Sigmoid colon (tissue), 4 donors: ENCODE measurements at regions not wholly inside any gene's neighbourhood (a gene's known extent, or its start where the extent isn't known, plus 50 kb on each side); places are given as distances from the start of the nearest gene placed in this dataset.

Source experiments
- POLR2AphosphoS5 ChIP-seq, 4 donors: sonication (generic); formaldehyde crosslinking; IDR thresholded peaks; one replicate each; pipeline ENCODE4 v1.6.1; 2017; ENCODE audit warnings: antibody characterized with exemption in 4 of 4
- TF ChIP-seq, protein P1 (sequence below), 4 experiments: fragments of 450-650 bp in 3 of 4; fragments of 200-600 bp in 1 of 4; IDR thresholded peaks; one replicate each; pipeline ENCODE4 v1.5.1; 2016 to 2019; ENCODE audit warnings: antibody characterized with exemption in 4 of 4, mild to moderate bottlenecking in 3 of 4, moderate library complexity in 2 of 4

DNA sequence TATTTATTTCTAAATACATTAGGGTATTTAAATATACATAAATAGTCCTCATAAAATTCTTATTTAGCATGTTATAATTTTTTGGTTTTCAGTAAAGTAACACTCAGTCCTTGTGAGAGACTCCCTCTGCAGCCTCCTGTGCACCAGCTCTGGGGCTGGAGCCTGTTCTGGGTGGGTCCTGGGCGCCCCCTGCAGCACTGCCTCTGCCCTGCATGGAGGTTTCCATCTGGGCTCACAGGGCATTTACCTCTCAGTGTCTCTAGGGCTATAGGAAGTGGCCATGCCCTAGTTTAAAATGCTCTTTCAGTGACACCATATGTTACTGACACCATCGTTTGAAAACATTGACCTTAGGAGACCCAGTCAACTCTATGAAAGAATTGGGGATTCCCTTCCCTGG, 1155.2 kb downstream of the TMEM121 start:
- TF ChIP-seq, protein P1, sequence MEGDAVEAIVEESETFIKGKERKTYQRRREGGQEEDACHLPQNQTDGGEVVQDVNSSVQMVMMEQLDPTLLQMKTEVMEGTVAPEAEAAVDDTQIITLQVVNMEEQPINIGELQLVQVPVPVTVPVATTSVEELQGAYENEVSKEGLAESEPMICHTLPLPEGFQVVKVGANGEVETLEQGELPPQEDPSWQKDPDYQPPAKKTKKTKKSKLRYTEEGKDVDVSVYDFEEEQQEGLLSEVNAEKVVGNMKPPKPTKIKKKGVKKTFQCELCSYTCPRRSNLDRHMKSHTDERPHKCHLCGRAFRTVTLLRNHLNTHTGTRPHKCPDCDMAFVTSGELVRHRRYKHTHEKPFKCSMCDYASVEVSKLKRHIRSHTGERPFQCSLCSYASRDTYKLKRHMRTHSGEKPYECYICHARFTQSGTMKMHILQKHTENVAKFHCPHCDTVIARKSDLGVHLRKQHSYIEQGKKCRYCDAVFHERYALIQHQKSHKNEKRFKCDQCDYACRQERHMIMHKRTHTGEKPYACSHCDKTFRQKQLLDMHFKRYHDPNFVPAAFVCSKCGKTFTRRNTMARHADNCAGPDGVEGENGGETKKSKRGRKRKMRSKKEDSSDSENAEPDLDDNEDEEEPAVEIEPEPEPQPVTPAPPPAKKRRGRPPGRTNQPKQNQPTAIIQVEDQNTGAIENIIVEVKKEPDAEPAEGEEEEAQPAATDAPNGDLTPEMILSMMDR (IDR thresholded peaks at IDR 0.05), result no peak
- no peak for TF ChIP-seq POLR2AphosphoS5 (IDR thresholded peaks at IDR 0.05)
